IPS-18c (cell line): ENCODE measurements at regions not wholly inside any gene's neighbourhood (a gene's known extent, or its start where the extent isn't known, plus 50 kb on each side); places are given as distances from the start of the nearest gene placed in this dataset.
"Not testable (repeated sequence)": the region's sequence is repeated elsewhere in the genome, so short reads cannot be mapped to it uniquely, and the experiment has no call there.

Experiments
- H3K4me3 ChIP-seq: 2 replicates; pipeline ENCODE4 v1.7.0; 2013; ENCODE audit warnings: low read depth, mild to moderate bottlenecking, low read length, moderate library complexity; ENCODE audit not compliant: insufficient read depth
- H3K9me3 ChIP-seq: one replicate; pipeline ENCODE4 v1.6.1; 2013; ENCODE audit warnings: mild to moderate bottlenecking, low read length, moderate library complexity; ENCODE audit not compliant: control insufficient read depth, insufficient read depth

DNA sequence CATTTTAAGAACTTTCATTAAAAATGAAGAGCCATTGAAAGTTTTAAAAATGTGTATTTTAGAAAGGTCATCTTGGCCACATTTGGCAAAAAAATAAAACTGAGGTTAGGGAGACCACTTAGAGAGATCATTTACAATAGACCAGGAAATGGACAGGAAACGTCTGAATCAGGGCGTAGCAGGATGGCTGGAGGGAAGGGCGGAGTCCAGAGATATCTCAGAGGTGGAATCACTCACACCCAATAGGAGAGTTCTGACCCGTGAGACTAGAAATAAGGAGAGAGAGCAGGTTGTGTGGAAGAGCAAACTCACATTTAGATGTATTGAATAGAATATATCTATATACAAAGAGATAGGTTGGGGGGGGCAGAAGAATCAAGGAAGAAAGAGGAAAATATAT is 373.4 kb downstream of the METTL4 start:
- H3K9me3 ChIP-seq, result no peaks in the 10 kb centered on the region
- H3K4me3 ChIP-seq, result no peak overlapping the region

DNA sequence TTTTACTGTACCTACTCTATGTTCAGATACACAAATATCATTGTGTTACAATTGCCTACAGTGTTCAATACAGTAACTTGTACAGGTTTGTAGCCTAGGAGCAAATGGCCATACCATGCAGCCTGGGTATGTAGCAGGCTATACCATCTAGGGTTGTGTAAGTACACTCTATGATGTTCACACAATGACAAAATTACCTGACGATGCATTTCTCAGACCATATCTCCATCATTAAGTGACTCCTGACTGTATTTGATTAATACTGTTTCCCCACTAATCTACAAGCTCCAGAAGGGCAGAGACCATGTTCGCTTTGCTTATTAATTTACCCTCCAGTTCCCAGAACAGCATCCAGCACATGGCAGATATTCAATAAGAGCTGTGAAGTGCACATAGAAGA is 372.2 kb downstream of the METTL4 start:
- Histone ChIP-seq H3K9me3 (no peaks in the 10 kb centered on the region), H3K4me3 (no peak overlapping the region)

DNA sequence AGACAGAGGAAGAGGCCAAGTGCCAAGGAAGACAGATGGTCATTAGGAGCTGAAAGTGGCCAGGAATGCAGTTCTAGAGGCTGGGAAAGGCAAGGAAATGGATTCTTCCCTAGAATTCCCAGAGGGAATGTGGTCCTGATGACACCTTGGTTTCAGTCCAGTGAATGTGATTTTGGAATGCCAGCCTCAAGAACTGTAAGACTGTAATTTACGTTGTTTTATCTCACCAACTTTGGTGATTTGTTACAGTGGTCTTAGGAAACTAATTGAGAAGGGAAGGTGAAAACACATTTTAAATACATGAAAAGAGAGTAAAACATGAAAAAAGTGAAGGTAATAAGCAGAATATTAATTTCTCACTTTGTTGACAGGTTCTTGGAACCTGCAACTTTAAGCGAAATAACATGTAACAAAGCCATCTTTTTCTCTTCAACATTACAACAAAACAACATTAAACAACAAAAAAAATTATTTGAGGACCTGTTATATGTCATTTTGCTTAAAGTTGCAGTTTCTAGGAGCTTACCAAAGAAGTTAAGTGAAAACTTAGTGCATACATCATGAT is 370.2 kb downstream of the METTL4 start:
- H3K9me3 ChIP-seq, result no peaks in the 10 kb centered on the region

GRCh38 chr18:2204736-2205135 is 366.6 kb downstream of the METTL4 start:
- Histone ChIP-seq H3K9me3 (no peaks in the 10 kb centered on the region), H3K4me3 (no peak overlapping the region)

More for the DNA sequence above, 370.2 kb downstream of the METTL4 start:
- H3K4me3 ChIP-seq, result no peak overlapping the region

GRCh38 chr18:2207294-2207693 is 364.0 kb downstream of the METTL4 start:
- H3K4me3 ChIP-seq, result no peak overlapping the region

DNA sequence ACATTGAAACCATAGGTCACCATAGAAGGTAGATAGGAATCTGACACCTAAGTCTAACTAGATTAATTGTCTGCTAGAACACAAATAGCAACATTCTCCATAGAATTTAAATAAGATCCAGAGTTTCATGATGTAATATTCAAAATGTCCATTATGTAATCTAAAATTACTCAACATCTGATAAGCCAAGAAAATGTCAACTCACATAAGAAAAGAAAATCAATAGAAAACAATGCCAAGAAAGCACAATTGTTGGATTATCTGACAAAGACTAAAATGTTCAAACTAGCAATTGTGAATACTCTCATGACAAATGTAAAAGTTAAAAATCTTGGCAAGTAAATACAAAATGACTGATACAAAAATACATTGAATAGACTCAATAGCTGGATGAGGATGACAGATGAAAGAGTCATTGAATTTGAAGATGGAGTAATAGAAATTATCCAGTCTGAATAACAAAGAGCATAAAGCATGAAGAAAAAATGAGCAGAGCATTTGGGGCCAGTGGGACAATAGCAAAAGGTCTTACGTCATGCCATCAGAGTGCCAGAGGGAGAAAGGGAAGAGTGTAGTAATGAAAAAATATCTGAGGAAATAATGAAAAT is 358.6 kb downstream of the METTL4 start:
- Histone ChIP-seq H3K9me3 (no peaks in the 10 kb centered on the region), H3K4me3 (no peak overlapping the region)

More at GRCh38 chr18:2207294-2207693, 364.0 kb downstream of the METTL4 start:
- H3K9me3 ChIP-seq, result no peaks in the 10 kb centered on the region

DNA sequence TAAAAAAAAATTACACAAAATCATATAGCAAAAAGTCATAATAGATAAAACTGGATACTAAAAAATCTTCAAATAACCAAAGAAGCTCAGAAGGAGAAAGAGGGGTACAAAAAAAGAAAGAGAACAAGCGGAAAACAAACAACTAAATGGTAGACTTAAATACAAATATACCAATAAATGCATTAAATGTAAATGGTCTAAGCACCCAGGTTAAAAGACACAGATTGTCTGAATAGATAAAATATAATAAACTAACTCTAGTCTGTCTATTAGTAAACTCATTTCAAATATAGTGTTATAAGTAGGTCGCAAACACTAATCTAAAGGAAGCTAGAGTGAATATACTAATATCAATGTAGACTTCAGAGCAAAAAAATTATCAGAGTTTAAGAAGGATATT is 357.4 kb downstream of the METTL4 start:
- Histone ChIP-seq H3K9me3 (no peaks in the 10 kb centered on the region), H3K4me3 (no peak overlapping the region)

GRCh38 chr18:2217356-2217755 is 353.9 kb downstream of the METTL4 start:
- Histone ChIP-seq H3K9me3 (no peaks in the 10 kb centered on the region), H3K4me3 (no peak overlapping the region)

- Histone ChIP-seq H3K9me3 (no peaks in the 10 kb centered on the region), H3K4me3 (no peak overlapping the region)
Observed at GRCh38 chr18:2218101-2218500, 353.2 kb downstream of the METTL4 start.

DNA sequence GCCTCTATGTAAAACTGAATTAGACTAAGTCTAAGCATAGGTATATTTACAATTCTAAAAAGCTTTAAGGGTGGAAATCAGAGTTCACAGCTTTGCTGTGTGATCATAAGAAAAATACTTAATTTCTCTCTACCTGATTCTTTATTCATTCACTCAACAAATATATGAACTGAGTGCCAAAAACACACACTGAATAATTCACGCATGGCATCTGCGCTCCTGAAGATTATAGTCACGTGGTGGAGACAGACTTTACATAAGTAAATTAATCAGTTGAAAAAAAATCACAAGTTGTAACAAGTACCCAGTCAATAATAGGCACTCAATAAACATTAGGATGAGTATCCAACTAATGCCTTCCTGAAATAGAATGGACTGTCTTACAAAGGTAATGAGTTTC is 351.6 kb downstream of the METTL4 start:
- H3K4me3 ChIP-seq, result no peak overlapping the region
- H3K9me3 ChIP-seq, result no peaks in the 10 kb centered on the region

DNA sequence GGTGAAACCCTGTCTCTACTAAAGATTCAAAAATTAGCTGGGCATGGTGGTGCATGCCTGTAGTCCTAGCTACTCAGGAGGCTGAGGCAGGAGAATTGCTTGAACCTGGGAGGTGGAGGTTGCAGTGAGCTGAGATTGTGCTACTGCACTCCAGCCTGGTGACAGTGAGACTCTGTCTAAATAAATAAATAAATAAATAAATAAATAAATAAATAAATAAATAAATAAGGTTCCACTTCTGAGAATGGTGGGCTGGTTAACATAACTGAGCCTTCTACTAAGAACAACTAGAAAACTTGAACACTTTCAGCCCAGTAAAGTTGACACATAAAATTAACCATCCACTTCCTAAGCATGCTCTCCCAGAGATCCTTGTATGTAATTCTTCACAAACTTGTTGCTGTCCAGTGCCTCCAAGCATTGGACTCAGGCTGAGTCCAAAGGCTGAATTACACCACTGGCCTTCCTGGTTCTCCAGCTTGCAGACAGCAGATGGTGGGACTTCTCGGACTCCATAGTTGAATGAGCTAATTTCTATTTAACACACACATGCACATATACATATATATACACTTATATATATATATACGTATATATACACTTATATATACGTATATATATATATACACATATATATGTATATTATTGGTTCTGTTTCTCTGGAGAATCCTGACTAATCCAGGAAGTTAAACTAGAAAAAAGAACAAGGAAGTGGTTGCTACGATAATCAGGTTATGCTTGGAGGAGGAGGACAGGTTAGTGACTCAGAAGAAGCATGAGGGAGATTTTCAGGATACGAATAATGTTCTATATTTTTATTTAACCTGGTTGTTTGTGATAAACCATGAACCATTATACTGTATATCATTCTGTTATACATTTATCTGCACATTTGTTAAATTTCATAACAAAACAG is 348.8 kb downstream of the METTL4 start:
- Histone ChIP-seq H3K9me3 (no peaks in the 10 kb centered on the region), H3K4me3 (no peak overlapping the region)

- H3K9me3 ChIP-seq, result no peaks in the 10 kb centered on the region
- no peak overlapping the region for H3K4me3 ChIP-seq
Observed at GRCh38 chr18:2223449-2223848, 347.9 kb downstream of the METTL4 start.

DNA sequence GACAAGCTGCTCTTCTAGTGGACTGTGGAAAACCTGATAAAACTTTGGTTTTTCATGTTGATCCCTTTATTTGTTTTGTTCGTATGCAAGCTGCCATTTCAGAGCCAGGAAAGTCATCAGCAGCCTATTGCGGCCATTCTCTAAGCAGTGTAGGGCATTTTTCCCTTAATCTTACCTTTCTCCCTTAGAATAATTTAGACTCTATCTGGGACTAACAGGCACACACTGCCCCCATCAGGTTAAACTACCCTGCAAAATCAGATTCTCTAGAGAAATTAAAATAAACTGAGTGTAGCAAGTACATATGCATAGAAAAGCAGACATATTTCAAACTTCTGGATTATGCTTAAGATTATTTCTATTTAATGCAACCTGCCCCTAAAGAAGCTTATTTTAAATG is 347.5 kb downstream of the METTL4 start:
- Histone ChIP-seq H3K9me3 (no peaks in the 10 kb centered on the region), H3K4me3 (no peak overlapping the region)

DNA sequence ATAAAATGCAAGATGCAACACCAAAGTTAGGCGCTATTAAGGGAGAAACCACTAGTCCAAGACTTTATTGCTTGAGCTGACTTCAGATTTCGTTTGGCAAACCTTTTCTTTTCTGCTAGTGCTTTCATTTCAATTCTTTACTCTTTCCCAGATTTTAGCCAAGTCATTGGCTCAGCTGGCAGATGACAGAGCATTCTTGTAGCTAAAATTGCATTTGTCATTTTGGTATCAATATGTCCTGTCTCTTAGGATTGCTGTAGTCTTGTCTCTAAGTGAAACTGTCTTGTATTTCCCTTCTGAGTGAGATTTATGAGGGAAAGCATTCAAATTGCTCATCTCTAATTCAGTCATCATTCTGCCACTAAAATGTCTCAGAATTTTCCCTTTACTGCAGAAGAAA is 335.1 kb downstream of the METTL4 start:
- H3K4me3 ChIP-seq, result no peak overlapping the region
- H3K9me3 ChIP-seq, result no peaks in the 10 kb centered on the region

- H3K4me3 ChIP-seq, result no peak overlapping the region
- no peaks in the 10 kb centered on the region for H3K9me3 ChIP-seq
Observed at GRCh38 chr18:2237706-2238105, 333.6 kb downstream of the METTL4 start.

- Histone ChIP-seq H3K4me3 (no peak overlapping the region), H3K9me3 (peaks cover 4% of the 10 kb centered on the region)
Observed at GRCh38 chr18:2240311-2240705, 331.0 kb downstream of the METTL4 start.

DNA sequence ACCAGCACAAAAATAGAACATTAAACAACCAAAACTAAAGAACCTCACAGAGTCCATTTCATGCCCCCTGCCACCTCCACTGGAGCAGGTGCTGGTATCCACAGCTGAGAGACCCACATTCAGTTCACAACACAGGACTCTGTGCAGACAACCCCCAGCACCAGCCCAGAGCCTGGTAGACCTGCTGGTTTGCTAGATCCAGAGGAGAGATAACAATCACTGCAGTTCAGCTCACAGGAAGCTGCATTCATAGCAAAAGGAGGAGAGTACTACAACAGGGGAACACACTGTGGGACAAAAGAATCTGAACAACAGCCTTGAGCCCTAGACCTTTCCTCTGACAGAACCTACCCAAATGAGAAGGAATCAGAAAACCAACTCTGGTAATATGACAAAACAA is 326.7 kb downstream of the METTL4 start:
- H3K4me3 ChIP-seq, result no peak overlapping the region

GRCh38 chr18:2247101-2247500 is 324.2 kb downstream of the METTL4 start:
- H3K4me3 ChIP-seq, H3K9me3 ChIP-seq: not testable (repeated sequence)

More for the DNA sequence above, 326.7 kb downstream of the METTL4 start:
- H3K9me3 ChIP-seq, result peaks cover 4% of the 10 kb centered on the region
